ENCODE measurements at regions not wholly inside any gene's neighbourhood (a gene's known extent, or its start where the extent isn't known, plus 50 kb on each side); places are given as distances from the start of the nearest gene placed in this dataset.
"Not testable (repeated sequence)": the region's sequence is repeated elsewhere in the genome, so short reads cannot be mapped to it uniquely, and the experiment has no call there.

GRCh38 chr10:60531006-60531405, 141.3 kb upstream of the ANK3 start:
- no peak overlapping the region for H3K27ac ChIP-seq (ENCODE audit: low read length)
- Mint-ChIP-seq H3K4me1 (no peaks in the 10 kb centered on the region), H3K36me3 (no peaks in the 10 kb centered on the region), H3K27me3 (ENCODE audit: low read depth in 2 of 2) (no peaks in the 10 kb centered on the region), H3K27ac (no peak overlapping the region), H3K9me3 (no peaks in the 10 kb centered on the region), H3K4me3 (no peak overlapping the region)
- no peaks in the 10 kb centered on the region for H3K36me3 ChIP-seq (ENCODE audit: control insufficient read depth, insufficient read depth, low read length)
- intact Hi-C loops (cut with micrococcal nuclease): no loop called here
- no peaks in the 10 kb centered on the region for H3K9me3 ChIP-seq (ENCODE audit: control insufficient read depth, insufficient read depth, low read length)
- no peak overlapping the region for H3K4me3 ChIP-seq (ENCODE audit: low read length)
- DNase-seq (no peak), ATAC-seq (no peak)
- H3K27me3 ChIP-seq (ENCODE audit: control insufficient read depth, insufficient read depth, low read length): no peaks in the 10 kb centered on the region
- TF ChIP-seq CTCF (IDR thresholded peaks at IDR 0.05): no peak
- 100% methylated on average over 2 of the region's 2 CpGs for WGBS (ENCODE audit: insufficient coverage)
- H3K4me1 ChIP-seq (ENCODE audit: control insufficient read depth, insufficient read depth, low read length): no peaks in the 10 kb centered on the region

GRCh38 chr10:60527676-60528075, 138.0 kb upstream of the ANK3 start:
- Histone ChIP-seq H3K27me3 (ENCODE audit: control insufficient read depth, insufficient read depth, low read length) (no peaks in the 10 kb centered on the region), H3K9me3 (ENCODE audit: control insufficient read depth, insufficient read depth, low read length) (no peaks in the 10 kb centered on the region), H3K27ac (ENCODE audit: low read length) (no peak overlapping the region), H3K36me3 (ENCODE audit: control insufficient read depth, insufficient read depth, low read length) (no peaks in the 10 kb centered on the region), H3K4me3 (ENCODE audit: low read length) (no peak overlapping the region), H3K4me1 (ENCODE audit: control insufficient read depth, insufficient read depth, low read length) (no peaks in the 10 kb centered on the region)
- ATAC-seq (no peak), DNase-seq (no peak)
- no peaks in the 10 kb centered on the region for H3K36me3 Mint-ChIP-seq
- intact Hi-C loops (cut with micrococcal nuclease): no loop called here
- no peak for TF ChIP-seq CTCF (IDR thresholded peaks at IDR 0.05)
- 76% methylated on average over 2 of the region's 2 CpGs for WGBS (ENCODE audit: insufficient coverage)
- no peak overlapping the region for H3K27ac Mint-ChIP-seq
- no peaks in the 10 kb centered on the region for H3K4me1 Mint-ChIP-seq
- no peaks in the 10 kb centered on the region for H3K27me3 Mint-ChIP-seq (ENCODE audit: low read depth in 2 of 2)
- peaks cover 4% of the 10 kb centered on the region in 2 donors for H3K9me3 Mint-ChIP-seq
- H3K4me3 Mint-ChIP-seq: no peak overlapping the region

- H3K4me1 ChIP-seq (ENCODE audit: control insufficient read depth, insufficient read depth, low read length): no peaks in the 10 kb centered on the region
- no peaks in the 10 kb centered on the region for H3K36me3 Mint-ChIP-seq
- H3K9me3 ChIP-seq (ENCODE audit: control insufficient read depth, insufficient read depth, low read length): no peaks in the 10 kb centered on the region
- 83% methylated on average over 7 of the region's 9 CpGs for WGBS (ENCODE audit: insufficient coverage)
- H3K9me3 Mint-ChIP-seq: peaks cover 4% of the 10 kb centered on the region in 2 donors
- no peak for TF ChIP-seq CTCF (IDR thresholded peaks at IDR 0.05)
- DNase-seq (no peak), ATAC-seq (no peak)
- H3K27me3 ChIP-seq (ENCODE audit: control insufficient read depth, insufficient read depth, low read length): no peaks in the 10 kb centered on the region
- intact Hi-C loops (cut with micrococcal nuclease): no loop called here
- no peaks in the 10 kb centered on the region for H3K27me3 Mint-ChIP-seq (ENCODE audit: low read depth in 2 of 2)
- no peak overlapping the region for H3K27ac ChIP-seq (ENCODE audit: low read length)
- H3K4me1 Mint-ChIP-seq: no peaks in the 10 kb centered on the region
- H3K4me3 Mint-ChIP-seq: no peak overlapping the region
- no peaks in the 10 kb centered on the region for H3K36me3 ChIP-seq (ENCODE audit: control insufficient read depth, insufficient read depth, low read length)
- H3K27ac Mint-ChIP-seq: no peak overlapping the region
- no peak overlapping the region for H3K4me3 ChIP-seq (ENCODE audit: low read length)
Measured at GRCh38 chr10:60525716-60526585, 136.3 kb upstream of the ANK3 start.

GRCh38 chr10:60524541-60524940, 134.9 kb upstream of the ANK3 start:
- Histone ChIP-seq H3K4me3 (ENCODE audit: low read length) (no peak overlapping the region), H3K36me3 (ENCODE audit: control insufficient read depth, insufficient read depth, low read length) (no peaks in the 10 kb centered on the region), H3K9me3 (ENCODE audit: control insufficient read depth, insufficient read depth, low read length) (no peaks in the 10 kb centered on the region), H3K27me3 (ENCODE audit: control insufficient read depth, insufficient read depth, low read length) (no peaks in the 10 kb centered on the region), H3K27ac (ENCODE audit: low read length) (no peak overlapping the region), H3K4me1 (ENCODE audit: control insufficient read depth, insufficient read depth, low read length) (no peaks in the 10 kb centered on the region)
- H3K9me3 Mint-ChIP-seq: peaks cover 4% of the 10 kb centered on the region in 2 donors
- no peaks in the 10 kb centered on the region for H3K4me1 Mint-ChIP-seq
- H3K36me3 Mint-ChIP-seq: no peaks in the 10 kb centered on the region
- no peak overlapping the region for H3K4me3 Mint-ChIP-seq
- intact Hi-C loops (cut with micrococcal nuclease): no loop called here
- WGBS (ENCODE audit: insufficient coverage): 83% methylated on average over 4 of the region's 4 CpGs
- DNase-seq (no peak), ATAC-seq (no peak)
- no peak overlapping the region for H3K27ac Mint-ChIP-seq
- no peaks in the 10 kb centered on the region for H3K27me3 Mint-ChIP-seq (ENCODE audit: low read depth in 2 of 2)
- TF ChIP-seq CTCF (IDR thresholded peaks at IDR 0.05): no peak

GRCh38 chr10:60523371-60523770, 133.7 kb upstream of the ANK3 start:
- H3K4me3 ChIP-seq (ENCODE audit: low read length); H3K27me3 ChIP-seq (ENCODE audit: control insufficient read depth, insufficient read depth, low read length); H3K4me1 Mint-ChIP-seq; ATAC-seq; H3K4me3 Mint-ChIP-seq; H3K9me3 ChIP-seq (ENCODE audit: control insufficient read depth, insufficient read depth, low read length); H3K4me1 ChIP-seq (ENCODE audit: control insufficient read depth, insufficient read depth, low read length); H3K27ac Mint-ChIP-seq; H3K36me3 ChIP-seq (ENCODE audit: control insufficient read depth, insufficient read depth, low read length); H3K27ac ChIP-seq (ENCODE audit: low read length); H3K36me3 Mint-ChIP-seq; intact Hi-C loops (cut with micrococcal nuclease); H3K27me3 Mint-ChIP-seq (ENCODE audit: low read depth in 2 of 2); DNase-seq; H3K9me3 Mint-ChIP-seq: not testable (repeated sequence)
- WGBS (ENCODE audit: insufficient coverage): no CpG with 5 or more reads among the region's 4 CpGs

All from natural killer cell (primary cell).